ENCODE measurements at regions not wholly inside any gene's neighbourhood (a gene's known extent, or its start where the extent isn't known, plus 50 kb on each side); places are given as distances from the start of the nearest gene placed in this dataset.

GRCh38 chr5:167592114-167592513 lies 699.3 kb upstream of the WWC1 start:
- no peak for TF ChIP-seq CTCF (IDR thresholded peaks at IDR 0.05)
- TF ChIP-seq POLR2A (IDR thresholded peaks at IDR 0.05): no peak
